Stimulated activated memory B cell treated with anti-CD40 and anti-IgM and Interleukin-4, amounts not matched to agents 10 μg/mL and 1 μg/mL and 100 μg/mL, for 72 hours (primary cell): ENCODE measurements at regions not wholly inside any gene's neighbourhood (a gene's known extent, or its start where the extent isn't known, plus 50 kb on each side); places are given as distances from the start of the nearest gene placed in this dataset.

Experiments used
- ATAC-seq: fragments of 150-1000 bp; cut with Tn5 transposase; 2 replicates; pipeline ENCODE4 v1.10.0; 2021
- H3K27ac Mint-ChIP-seq: one replicate; pipeline ENCODE4 v1.8.0; 2022; ENCODE audit warnings: mild to moderate bottlenecking, mixed read lengths
- H3K27me3 Mint-ChIP-seq: one replicate; pipeline ENCODE4 v1.8.0; 2022; ENCODE audit warnings: mixed read lengths
- H3K36me3 Mint-ChIP-seq: one replicate; pipeline ENCODE4 v1.8.0; 2022; ENCODE audit warnings: mixed read lengths
- H3K4me1 Mint-ChIP-seq: one replicate; pipeline ENCODE4 v1.8.0; 2022; ENCODE audit warnings: mixed read lengths
- H3K4me3 Mint-ChIP-seq: one replicate; pipeline ENCODE4 v1.8.0; 2022; ENCODE audit warnings: mild to moderate bottlenecking, moderate library complexity, mixed read lengths
- H3K9me3 Mint-ChIP-seq: one replicate; pipeline ENCODE4 v1.8.0; 2022; ENCODE audit warnings: mixed read lengths

DNA sequence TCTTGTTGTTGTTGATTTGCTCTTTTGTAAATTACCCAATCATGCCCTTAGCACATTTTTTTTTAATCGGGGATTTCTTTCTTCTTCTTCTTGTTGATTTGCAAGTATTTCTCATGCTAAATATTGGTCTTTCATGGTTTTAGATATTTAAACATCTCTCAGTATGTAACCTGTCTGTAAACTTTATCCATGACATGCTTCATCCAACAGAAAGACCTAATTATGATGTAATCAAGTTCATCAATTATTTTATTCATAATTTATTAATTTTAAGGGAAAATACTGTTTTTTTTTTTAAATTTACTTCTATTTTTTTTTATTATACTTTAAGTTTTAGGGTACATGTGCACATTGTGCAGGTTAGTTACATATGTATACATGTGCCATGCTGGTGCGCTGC is 69.8 kb downstream of the TNFSF18 start:
- no peaks in the 10 kb centered on the region for H3K36me3 Mint-ChIP-seq
- no peak overlapping the region for H3K27ac Mint-ChIP-seq
- peaks cover 10% of the 10 kb centered on the region for H3K4me1 Mint-ChIP-seq
- ATAC-seq: no peak
- H3K27me3 Mint-ChIP-seq: no peaks in the 10 kb centered on the region
- no peak overlapping the region for H3K4me3 Mint-ChIP-seq
- H3K9me3 Mint-ChIP-seq: no peaks in the 10 kb centered on the region
